Activated CD4-positive, alpha-beta T cell treated with anti-CD3 and anti-CD28 coated beads, Interleukin-2, amount 10 ng/mL, durations not matched to agents 24 days and 14 days (primary cell): ENCODE measurements at regions not wholly inside any gene's neighbourhood (a gene's known extent, or its start where the extent isn't known, plus 50 kb on each side); places are given as distances from the start of the nearest gene placed in this dataset.
"Not testable (repeated sequence)": the region's sequence is repeated elsewhere in the genome, so short reads cannot be mapped to it uniquely, and the experiment has no call there.

Experiments
- DNase-seq: peaks from one replicate; pipeline ENCODE4 v3.0.0; 2022
- H3K27ac Mint-ChIP-seq: one replicate; pipeline ENCODE4 v1.8.0; 2022; ENCODE audit warnings: mild to moderate bottlenecking, mixed read lengths
- H3K27me3 Mint-ChIP-seq: one replicate; pipeline ENCODE4 v1.8.0; 2022; ENCODE audit warnings: mixed read lengths
- H3K36me3 Mint-ChIP-seq: one replicate; pipeline ENCODE4 v1.8.0; 2022; ENCODE audit warnings: low read depth, mild to moderate bottlenecking, mixed read lengths
- H3K4me1 Mint-ChIP-seq: one replicate; pipeline ENCODE4 v1.8.0; 2021; ENCODE audit warnings: mixed read lengths
- H3K4me3 Mint-ChIP-seq: one replicate; pipeline ENCODE4 v1.8.0; 2022; ENCODE audit warnings: mild to moderate bottlenecking, moderate library complexity, mixed read lengths
- H3K9me3 Mint-ChIP-seq: one replicate; pipeline ENCODE4 v1.8.0; 2021; ENCODE audit warnings: mixed read lengths
- intact Hi-C: fragments of 100-400 bp; cut with micrococcal nuclease; formaldehyde crosslinking; loops from one replicate; pipeline ENCODE4 v1.15.1; 2023

GRCh38 chr14:105605464-105606304, 79.3 kb downstream of the TMEM121 start:
- DNase-seq, result peak; percentile 51
- no peak overlapping the region for H3K4me3 Mint-ChIP-seq
- H3K27me3 Mint-ChIP-seq, result no peaks in the 10 kb centered on the region
- no peaks in the 10 kb centered on the region for H3K4me1 Mint-ChIP-seq
- intact Hi-C loops, result no loop called here
- no peaks in the 10 kb centered on the region for H3K36me3 Mint-ChIP-seq
- no peaks in the 10 kb centered on the region for H3K9me3 Mint-ChIP-seq
- no peak overlapping the region for H3K27ac Mint-ChIP-seq

GRCh38 chr14:105606305-105606975, 80.1 kb downstream of the TMEM121 start:
- H3K36me3 Mint-ChIP-seq, H3K4me1 Mint-ChIP-seq, H3K9me3 Mint-ChIP-seq, intact Hi-C loops, DNase-seq, H3K27ac Mint-ChIP-seq, H3K4me3 Mint-ChIP-seq, H3K27me3 Mint-ChIP-seq: not testable (repeated sequence)

DNA sequence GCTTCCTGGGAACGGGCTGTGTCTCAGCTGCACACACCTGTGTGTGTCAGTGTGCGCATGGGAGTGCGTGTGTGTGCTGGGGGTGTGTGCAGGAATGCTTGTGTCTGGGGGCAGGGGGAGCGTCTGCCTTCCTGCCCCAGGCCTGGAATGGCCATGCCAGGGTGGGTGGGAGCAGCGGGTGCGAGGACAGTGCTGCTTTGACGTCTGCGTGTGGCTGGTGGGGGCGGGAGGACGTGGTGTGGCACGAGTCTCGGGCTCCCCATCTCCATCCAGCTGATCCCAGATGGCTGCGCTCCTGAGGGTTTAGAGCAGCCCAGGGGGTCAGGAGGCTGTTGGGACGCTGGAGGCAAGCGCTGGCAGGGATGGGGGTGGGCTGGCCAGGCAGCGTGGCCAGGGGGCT, 80.6 kb downstream of the TMEM121 start:
- H3K4me3 Mint-ChIP-seq, H3K27ac Mint-ChIP-seq, H3K36me3 Mint-ChIP-seq, H3K4me1 Mint-ChIP-seq, DNase-seq, H3K27me3 Mint-ChIP-seq, intact Hi-C loops, H3K9me3 Mint-ChIP-seq: not testable (repeated sequence)

GRCh38 chr14:105614987-105615386, 88.6 kb downstream of the TMEM121 start:
- intact Hi-C loops, H3K27ac Mint-ChIP-seq, H3K4me3 Mint-ChIP-seq, H3K36me3 Mint-ChIP-seq, H3K4me1 Mint-ChIP-seq, H3K9me3 Mint-ChIP-seq, H3K27me3 Mint-ChIP-seq: not testable (repeated sequence)
- peak; percentile 11 for DNase-seq

- H3K27me3 Mint-ChIP-seq, DNase-seq, H3K36me3 Mint-ChIP-seq, H3K9me3 Mint-ChIP-seq, H3K4me3 Mint-ChIP-seq, H3K27ac Mint-ChIP-seq, H3K4me1 Mint-ChIP-seq: not testable (repeated sequence)
- intact Hi-C loops, result loop anchor here (2.0 kb wide), 1 partner anchor 145 kb away; no protein-coding TSS in a partner anchor
These were observed 89.8 kb downstream of the TMEM121 start for GRCh38 chr14:105615986-105616801.

DNA sequence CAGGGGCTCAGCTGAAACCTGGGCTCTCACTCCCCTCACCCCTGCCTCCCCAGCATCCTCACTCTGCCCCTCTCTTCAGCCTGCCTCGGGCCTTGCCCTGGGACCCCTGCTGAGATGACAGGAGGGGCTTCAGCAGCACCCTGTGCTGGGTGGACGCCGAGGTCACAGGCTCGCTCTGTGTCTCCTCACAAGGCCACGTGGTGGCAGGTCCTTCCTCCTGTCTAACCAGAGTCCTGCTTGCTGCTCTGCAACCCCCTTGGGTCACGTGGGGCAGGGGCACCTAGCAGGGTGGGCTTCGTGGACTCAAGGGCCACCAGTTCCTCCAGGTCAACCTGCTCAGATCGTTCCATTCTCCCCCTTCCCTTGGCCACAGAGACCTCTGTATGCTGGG, 90.4 kb downstream of the TMEM121 start:
- intact Hi-C loops, result loop anchor here (2.0 kb wide), 1 partner anchor 144 kb away; no protein-coding TSS in a partner anchor
- DNase-seq, result no peak

DNA sequence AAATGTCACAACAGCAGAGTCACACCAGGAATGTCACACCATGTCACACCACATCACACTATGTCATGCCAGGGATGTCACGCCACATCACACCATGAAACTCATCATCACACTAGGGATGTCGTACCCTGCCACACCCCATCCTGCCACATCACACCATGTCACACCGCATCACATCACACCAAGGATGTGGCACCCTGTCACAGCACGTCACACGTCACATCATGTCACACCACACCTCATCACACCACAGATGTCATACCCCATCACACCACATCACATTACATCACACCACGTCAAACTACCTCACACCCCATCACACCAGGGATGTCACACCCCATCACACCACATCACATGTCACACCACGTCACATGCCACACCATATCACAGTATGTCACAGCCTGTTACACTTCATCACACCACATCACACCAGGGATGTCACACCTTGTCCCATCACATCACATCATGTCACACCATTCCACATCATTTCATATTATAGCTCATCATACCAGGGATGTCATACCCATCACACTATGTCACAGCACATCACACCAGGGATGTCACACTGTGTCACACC, 90.9 kb downstream of the TMEM121 start:
- Mint-ChIP-seq H3K27ac (no peak overlapping the region), H3K9me3 (no peaks in the 10 kb centered on the region), H3K27me3 (peaks cover 3% of the 10 kb centered on the region), H3K4me1 (no peaks in the 10 kb centered on the region), H3K36me3 (no peaks in the 10 kb centered on the region), H3K4me3 (no peak overlapping the region)
- DNase-seq, result no peak
- intact Hi-C loops, result loop anchor here (2.0 kb wide), 1 partner anchor 144 kb away; no protein-coding TSS in a partner anchor

More for the DNA sequence above, 90.4 kb downstream of the TMEM121 start:
- Mint-ChIP-seq H3K4me3 (no peak overlapping the region), H3K9me3 (no peaks in the 10 kb centered on the region), H3K27ac (no peak overlapping the region), H3K36me3 (no peaks in the 10 kb centered on the region), H3K4me1 (no peaks in the 10 kb centered on the region), H3K27me3 (peaks cover 3% of the 10 kb centered on the region)

- not testable (repeated sequence) for H3K27ac Mint-ChIP-seq
These were observed 91.4 kb downstream of the TMEM121 start for GRCh38 chr14:105617805-105618204.

GRCh38 chr14:105619324-105619723, 92.9 kb downstream of the TMEM121 start:
- H3K27ac Mint-ChIP-seq, H3K36me3 Mint-ChIP-seq, intact Hi-C loops, H3K4me1 Mint-ChIP-seq, H3K27me3 Mint-ChIP-seq, DNase-seq, H3K9me3 Mint-ChIP-seq, H3K4me3 Mint-ChIP-seq: not testable (repeated sequence)

More at GRCh38 chr14:105617805-105618204, 91.4 kb downstream of the TMEM121 start:
- H3K4me3 Mint-ChIP-seq, H3K27me3 Mint-ChIP-seq, H3K4me1 Mint-ChIP-seq, H3K9me3 Mint-ChIP-seq, DNase-seq, H3K36me3 Mint-ChIP-seq: not testable (repeated sequence)
- intact Hi-C loops, result loop anchor here (2.0 kb wide), 1 partner anchor 143 kb away; no protein-coding TSS in a partner anchor

DNA sequence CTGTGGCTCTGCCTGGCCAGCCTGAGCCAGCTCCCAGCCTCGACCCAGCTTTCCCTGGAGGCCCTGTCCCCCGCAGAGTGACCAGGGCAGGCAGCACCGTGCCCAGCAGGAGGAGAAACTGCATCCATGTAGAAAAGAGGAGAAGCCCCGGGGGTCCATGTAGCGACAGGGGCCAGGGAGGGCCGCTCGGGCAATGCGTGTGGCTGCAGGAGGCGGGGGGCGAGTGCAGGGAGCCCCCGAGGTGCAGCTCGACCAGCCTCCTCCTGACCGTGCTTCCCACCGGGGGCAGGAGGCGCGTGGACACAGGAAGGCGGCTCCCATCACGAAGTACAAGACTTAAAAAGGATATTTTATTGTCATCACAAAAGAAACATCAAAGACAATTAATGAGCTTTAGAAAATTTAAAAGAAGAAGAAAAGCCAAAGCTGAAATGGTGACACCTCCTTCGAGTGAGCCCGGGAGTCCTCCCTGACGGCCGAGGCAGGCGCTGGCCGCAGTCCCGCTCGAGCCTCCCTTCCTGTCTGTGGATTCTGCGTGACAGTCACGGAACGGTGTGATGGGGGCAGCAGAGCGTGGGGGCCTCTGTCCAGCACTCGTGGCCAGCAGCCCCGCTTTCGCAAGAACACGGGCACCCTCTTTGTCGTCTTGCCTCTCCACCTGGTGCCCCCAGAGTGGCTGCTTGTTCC, 93.9 kb downstream of the TMEM121 start:
- H3K36me3 Mint-ChIP-seq, intact Hi-C loops, H3K9me3 Mint-ChIP-seq, H3K27me3 Mint-ChIP-seq, H3K27ac Mint-ChIP-seq, H3K4me3 Mint-ChIP-seq, DNase-seq, H3K4me1 Mint-ChIP-seq: not testable (repeated sequence)

GRCh38 chr14:105620865-105621471, 94.6 kb downstream of the TMEM121 start:
- H3K36me3 Mint-ChIP-seq, H3K27ac Mint-ChIP-seq, H3K4me3 Mint-ChIP-seq, intact Hi-C loops, DNase-seq, H3K27me3 Mint-ChIP-seq, H3K9me3 Mint-ChIP-seq, H3K4me1 Mint-ChIP-seq: not testable (repeated sequence)

GRCh38 chr14:105621479-105622328, 95.3 kb downstream of the TMEM121 start:
- H3K27me3 Mint-ChIP-seq, intact Hi-C loops, H3K4me3 Mint-ChIP-seq, H3K9me3 Mint-ChIP-seq, H3K4me1 Mint-ChIP-seq, H3K36me3 Mint-ChIP-seq, H3K27ac Mint-ChIP-seq, DNase-seq: not testable (repeated sequence)
